COLO829 (cell line): ENCODE measurements at regions not wholly inside any gene's neighbourhood (a gene's known extent, or its start where the extent isn't known, plus 50 kb on each side); places are given as distances from the start of the nearest gene placed in this dataset.
A peak's percentile ranks its signal among the peaks of the same experiment; 100 is the strongest.

Experiments used
- DNase-seq: peaks from one replicate; pipeline ENCODE4 v3.0.0; 2012; ENCODE audit warnings: low spot score

GRCh38 chr12:96134200-96134599, 60.0 kb upstream of the ELK3 start:
- DNase-seq: no peak

- peak; percentile 61 for DNase-seq
Measured at GRCh38 chr12:96136161-96136560, 58.0 kb upstream of the ELK3 start.

- DNase-seq: no peak
Measured at GRCh38 chr12:96136725-96137378, 57.3 kb upstream of the ELK3 start.

GRCh38 chr12:96140174-96140573, 54.0 kb upstream of the ELK3 start:
- no peak for DNase-seq

- no peak for DNase-seq
Measured at GRCh38 chr12:96141216-96141912, 52.8 kb upstream of the ELK3 start.

GRCh38 chr12:96143392-96143791, 50.8 kb upstream of the ELK3 start:
- no peak for DNase-seq

- DNase-seq: no peak
Measured at GRCh38 chr12:96143827-96144565, 50.2 kb upstream of the ELK3 start.
